ENCODE measurements at regions not wholly inside any gene's neighbourhood (a gene's known extent, or its start where the extent isn't known, plus 50 kb on each side); places are given as distances from the start of the nearest gene placed in this dataset.

GRCh38 chr2:120898496-120898895, 162.8 kb downstream of the GLI2 start:
- no peak for DNase-seq (ENCODE audit: low read depth in 2 of 2)

- no peak for DNase-seq (ENCODE audit: low read depth in 2 of 2)
Measured at GRCh38 chr2:120898961-120899750, 163.5 kb downstream of the GLI2 start.

GRCh38 chr2:120899771-120900170, 164.1 kb downstream of the GLI2 start:
- no peak for DNase-seq (ENCODE audit: low read depth in 2 of 2)

- no peak for DNase-seq (ENCODE audit: low read depth in 2 of 2)
Measured at GRCh38 chr2:120901201-120901600, 165.5 kb downstream of the GLI2 start.

- DNase-seq (ENCODE audit: low read depth in 2 of 2): no peak
Measured at GRCh38 chr2:120902592-120902991, 166.9 kb downstream of the GLI2 start.

- DNase-seq (ENCODE audit: low read depth in 2 of 2): no peak
Measured at GRCh38 chr2:120904379-120904778, 168.7 kb downstream of the GLI2 start.

GRCh38 chr2:120904830-120905234, 169.2 kb downstream of the GLI2 start:
- no peak for DNase-seq (ENCODE audit: low read depth in 2 of 2)

- DNase-seq (ENCODE audit: low read depth in 2 of 2): no peak
Measured at GRCh38 chr2:120905298-120905697, 169.6 kb downstream of the GLI2 start.

- no peak for DNase-seq (ENCODE audit: low read depth in 2 of 2)
Measured at GRCh38 chr2:120905824-120906571, 170.3 kb downstream of the GLI2 start.

- no peak for DNase-seq (ENCODE audit: low read depth in 2 of 2)
Measured at GRCh38 chr2:120906914-120907313, 171.2 kb downstream of the GLI2 start.

GRCh38 chr2:120907822-120908221, 172.2 kb downstream of the GLI2 start:
- peak in 1 of 2 donors; percentile 16 for DNase-seq (ENCODE audit: low read depth in 2 of 2)

GRCh38 chr2:120908314-120908975, 172.8 kb downstream of the GLI2 start:
- DNase-seq (ENCODE audit: low read depth in 2 of 2): no peak

GRCh38 chr2:120909102-120909501, 173.4 kb downstream of the GLI2 start:
- DNase-seq (ENCODE audit: low read depth in 2 of 2): no peak

- no peak for DNase-seq (ENCODE audit: low read depth in 2 of 2)
Measured at GRCh38 chr2:120910164-120910563, 174.5 kb downstream of the GLI2 start.

GRCh38 chr2:120910956-120911951, 175.6 kb downstream of the GLI2 start:
- peak in 1 of 2 donors; percentile 9 for DNase-seq (ENCODE audit: low read depth in 2 of 2)

GRCh38 chr2:120912101-120912985, 176.7 kb downstream of the GLI2 start:
- no peak for DNase-seq (ENCODE audit: low read depth in 2 of 2)

- DNase-seq (ENCODE audit: low read depth in 2 of 2): no peak
Measured at GRCh38 chr2:120913972-120914838, 178.5 kb downstream of the GLI2 start.

GRCh38 chr2:120914839-120915521, 179.3 kb downstream of the GLI2 start:
- DNase-seq (ENCODE audit: low read depth in 2 of 2): peak; percentile 90 to 92

Data from dermis microvascular lymphatic vessel endothelial cell (primary cell).